BLaER1 treated with 17β-estradiol and CSF1 and Interleukin-3, amounts not matched to agents 10 nM and 100 nM (cell line): ENCODE measurements at regions not wholly inside any gene's neighbourhood (a gene's known extent, or its start where the extent isn't known, plus 50 kb on each side); places are given as distances from the start of the nearest gene placed in this dataset.

Experiments used
- H3K27ac ChIP-seq, 11 experiments: shearing (Covaris generic); formaldehyde crosslinking; 2 replicates each; pipeline ENCODE4 v1.8.1; 2022
- H3K27me3 ChIP-seq, 11 experiments: shearing (Covaris generic); formaldehyde crosslinking; 2 replicates each; pipeline ENCODE4 v1.8.1; 2022
- H3K36me3 ChIP-seq, 11 experiments: shearing (Covaris generic); formaldehyde crosslinking; 2 replicates each; pipeline ENCODE4 v1.8.1; 2022
- H3K4me1 ChIP-seq, 10 experiments: shearing (Covaris generic); formaldehyde crosslinking; 2 replicates each; pipeline ENCODE4 v1.8.1; 2022
- H3K4me2 ChIP-seq, 11 experiments: shearing (Covaris generic); formaldehyde crosslinking; 2 replicates each; pipeline ENCODE4 v1.8.1; 2022
- H3K4me3 ChIP-seq, 10 experiments: shearing (Covaris generic); formaldehyde crosslinking; 2 replicates each; pipeline ENCODE4 v1.8.1; 2022
- H3K9ac ChIP-seq, 11 experiments: shearing (Covaris generic); formaldehyde crosslinking; 2 replicates each; pipeline ENCODE4 v1.8.1; 2022
- H3K9me3 ChIP-seq, 11 experiments: shearing (Covaris generic); formaldehyde crosslinking; replicated peaks in 1 of 11; 2 replicates each; pipeline ENCODE4 v1.8.1; 2022
- H4K20me1 ChIP-seq, 11 experiments: shearing (Covaris generic); formaldehyde crosslinking; 2 replicates each; pipeline ENCODE4 v1.8.1; 2022
- Cebpa-rat ChIP-seq, 11 experiments: shearing (Covaris generic); IDR thresholded peaks; 2 replicates each; pipeline ENCODE4 v1.8.1; 2022

DNA sequence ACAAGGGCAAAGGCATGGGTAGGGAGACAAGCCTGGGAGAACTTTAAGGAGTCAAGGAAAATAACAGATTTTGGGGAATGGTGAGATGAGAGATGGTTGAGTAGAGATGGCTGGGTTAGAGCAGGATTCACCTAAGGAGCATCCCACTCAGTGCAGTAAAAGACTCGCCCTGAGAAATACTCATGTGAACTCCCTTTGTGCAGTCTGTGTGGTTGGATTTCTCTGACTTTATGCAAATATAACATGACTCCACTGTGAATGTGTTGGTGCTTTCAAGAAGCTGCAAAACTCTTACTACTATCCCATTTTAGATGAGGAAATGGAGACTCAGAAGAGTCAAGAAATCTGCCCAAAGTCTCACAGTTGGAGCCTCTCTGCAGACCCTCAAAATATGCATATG, 129.8 kb upstream of the LIMCH1 start:
- Histone ChIP-seq H3K27me3 (peaks cover 0 to 20% (median 0%) of the 10 kb centered on the region in 11 experiments; a peak in 4 of 22 replicates), H3K9ac (no peak overlapping the region), H3K27ac (no peak overlapping the region), H3K9me3 (no peaks in the 10 kb centered on the region), H3K36me3 (no peaks in the 10 kb centered on the region), H3K4me1 (peaks cover 0 to under 1% (median under 1%) of the 10 kb centered on the region in 10 experiments; a peak in 8 of 20 replicates), H3K4me3 (no peak overlapping the region), H3K4me2 (no peak overlapping the region), H4K20me1 (no peaks in the 10 kb centered on the region; a peak in 1 of 22 replicates)
- no peak for TF ChIP-seq Cebpa-rat (IDR thresholded peaks at IDR 0.05)

DNA sequence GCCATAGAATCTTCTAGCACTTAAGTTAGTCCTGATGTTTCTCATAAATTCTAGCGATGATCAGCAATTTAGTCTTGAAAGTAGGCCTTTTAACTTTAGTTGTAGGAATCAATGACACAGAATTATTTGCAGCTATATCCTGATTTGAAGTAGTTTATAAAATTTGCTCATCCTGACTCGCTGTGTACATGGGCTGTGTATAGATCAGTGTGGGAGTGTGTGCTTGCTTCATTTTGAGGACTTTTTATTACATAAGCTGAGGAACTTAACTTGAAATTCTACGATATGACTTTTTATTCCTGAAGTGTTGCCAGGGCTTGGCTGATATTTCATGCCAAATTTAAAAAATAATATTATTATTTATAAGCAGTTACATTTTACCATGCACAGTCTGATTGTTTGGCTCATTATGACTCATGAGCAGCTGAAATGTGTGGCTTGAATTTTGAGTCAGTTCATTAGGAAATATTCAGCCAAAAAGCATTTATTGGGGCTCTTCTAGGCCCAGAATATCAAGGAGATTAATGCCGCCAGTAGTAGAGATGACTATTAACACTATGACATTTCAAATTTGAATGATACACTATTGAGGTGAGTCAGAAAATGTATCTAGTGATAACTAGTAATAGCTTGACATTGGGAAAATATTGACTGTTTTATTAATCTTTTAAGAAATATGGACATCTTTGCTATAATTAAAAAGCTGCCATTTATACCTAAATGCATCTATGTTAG, 128.9 kb upstream of the LIMCH1 start:
- H3K4me1 ChIP-seq = peaks cover 6 to 10% (median 9%) of the 10 kb centered on the region in 10 experiments
- H4K20me1 ChIP-seq = no peaks in the 10 kb centered on the region; a peak in 1 of 22 replicates
- peaks cover 0 to 20% (median 0%) of the 10 kb centered on the region in 11 experiments; a peak in 4 of 22 replicates for H3K27me3 ChIP-seq
- no peak for TF ChIP-seq Cebpa-rat (IDR thresholded peaks at IDR 0.05)
- no peak overlapping the region for H3K4me2 ChIP-seq
- H3K9me3 ChIP-seq = no peaks in the 10 kb centered on the region
- H3K36me3 ChIP-seq = no peaks in the 10 kb centered on the region
- H3K27ac ChIP-seq = no peak overlapping the region
- H3K4me3 ChIP-seq = no peak overlapping the region
- H3K9ac ChIP-seq = no peak overlapping the region

GRCh38 chr4:41409594-41409895, 128.4 kb upstream of the LIMCH1 start:
- TF ChIP-seq Cebpa-rat (IDR thresholded peaks at IDR 0.05) = no peak
- H3K36me3 ChIP-seq = no peaks in the 10 kb centered on the region
- no peak overlapping the region for H3K27ac ChIP-seq
- no peaks in the 10 kb centered on the region; a peak in 1 of 22 replicates for H4K20me1 ChIP-seq
- no peak overlapping the region for H3K4me2 ChIP-seq
- H3K4me1 ChIP-seq = peaks cover 6 to 12% (median 10%) of the 10 kb centered on the region in 10 experiments
- peaks cover 0 to 23% (median 0%) of the 10 kb centered on the region in 11 experiments; a peak in 4 of 22 replicates for H3K27me3 ChIP-seq
- no peak overlapping the region for H3K9ac ChIP-seq
- H3K9me3 ChIP-seq = no peaks in the 10 kb centered on the region
- no peak overlapping the region for H3K4me3 ChIP-seq

DNA sequence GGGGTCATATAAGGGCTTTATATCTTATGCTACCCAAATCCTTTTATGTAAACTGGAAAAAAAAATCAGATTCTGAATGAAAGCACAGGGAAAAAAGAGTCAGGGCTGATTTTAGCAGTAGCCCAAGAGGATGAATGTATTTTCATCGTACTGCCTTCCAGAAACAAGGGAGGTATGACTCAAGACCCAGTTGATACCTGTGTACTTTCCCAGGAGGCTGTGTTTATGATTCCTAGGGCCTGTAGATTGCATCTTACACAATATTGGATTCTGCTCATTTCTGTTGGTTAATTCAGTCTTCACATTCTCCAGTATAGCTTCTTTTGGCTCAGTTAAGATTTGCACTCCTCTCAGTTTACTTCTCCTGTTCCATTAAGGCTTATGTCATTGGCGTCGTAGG, 127.9 kb upstream of the LIMCH1 start:
- Histone ChIP-seq H3K36me3 (no peaks in the 10 kb centered on the region), H3K4me3 (no peak overlapping the region), H3K4me1 (peaks cover 6 to 12% (median 10%) of the 10 kb centered on the region in 10 experiments), H3K9ac (no peak overlapping the region), H4K20me1 (no peaks in the 10 kb centered on the region; a peak in 1 of 22 replicates), H3K27me3 (peaks cover 0 to 25% (median 0%) of the 10 kb centered on the region in 11 experiments; a peak in 4 of 22 replicates), H3K4me2 (no peak overlapping the region; a peak in 1 of 22 replicates), H3K9me3 (no peaks in the 10 kb centered on the region), H3K27ac (no peak overlapping the region)
- no peak for TF ChIP-seq Cebpa-rat (IDR thresholded peaks at IDR 0.05)

GRCh38 chr4:41413670-41414411, 124.1 kb upstream of the LIMCH1 start:
- Histone ChIP-seq H3K27ac (no peak overlapping the region), H3K9me3 (no peaks in the 10 kb centered on the region), H3K4me2 (peak overlapping the region; percentile 3 to 57 (median 30); a peak in 17 of 22 replicates), H4K20me1 (no peaks in the 10 kb centered on the region; a peak in 1 of 22 replicates), H3K9ac (peak overlapping the region in 1 of 11 experiments; percentile 22; a peak in 1 of 22 replicates), H3K4me3 (no peak overlapping the region), H3K36me3 (no peaks in the 10 kb centered on the region), H3K4me1 (peaks cover 6 to 12% (median 10%) of the 10 kb centered on the region in 10 experiments), H3K27me3 (peaks cover 0 to 36% (median 0%) of the 10 kb centered on the region in 11 experiments; a peak in 4 of 22 replicates)
- no peak for TF ChIP-seq Cebpa-rat (IDR thresholded peaks at IDR 0.05)

GRCh38 chr4:41414412-41414779, 123.6 kb upstream of the LIMCH1 start:
- Histone ChIP-seq H3K9me3 (no peaks in the 10 kb centered on the region), H3K9ac (no peak overlapping the region), H3K36me3 (no peaks in the 10 kb centered on the region), H3K27ac (no peak overlapping the region), H3K4me3 (no peak overlapping the region), H3K4me1 (peaks cover 6 to 12% (median 10%) of the 10 kb centered on the region in 10 experiments), H3K4me2 (peak overlapping the region in 1 of 11 experiments; percentile 38; a peak in 2 of 22 replicates), H4K20me1 (no peaks in the 10 kb centered on the region; a peak in 1 of 22 replicates), H3K27me3 (peaks cover 0 to 36% (median 0%) of the 10 kb centered on the region in 11 experiments; a peak in 4 of 22 replicates)
- no peak for TF ChIP-seq Cebpa-rat (IDR thresholded peaks at IDR 0.05)

DNA sequence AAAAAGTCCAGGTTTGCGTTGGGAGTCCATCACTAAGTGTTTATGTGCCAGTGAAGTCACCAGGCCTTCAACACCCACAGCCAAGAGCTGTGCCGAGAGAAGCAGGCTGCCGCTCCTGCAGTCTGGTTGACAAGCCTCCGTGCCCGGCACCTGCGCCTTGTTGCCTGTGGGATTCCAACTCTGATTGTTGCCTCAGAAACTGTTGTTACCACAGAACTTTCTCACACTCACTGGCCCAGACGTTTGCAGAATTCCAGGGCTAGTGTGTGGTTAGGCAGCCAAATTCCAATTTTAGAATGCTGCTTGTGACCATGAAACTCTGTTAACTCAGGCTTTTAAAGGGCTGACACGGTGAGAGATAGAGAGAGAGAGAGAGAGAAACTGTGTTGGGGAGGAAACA, 119.5 kb upstream of the LIMCH1 start:
- TF ChIP-seq Cebpa-rat (IDR thresholded peaks at IDR 0.05) = no peak
- Histone ChIP-seq H3K27me3 (peaks cover 0 to 19% (median 0%) of the 10 kb centered on the region in 11 experiments; a peak in 2 of 22 replicates), H3K9me3 (no peaks in the 10 kb centered on the region), H3K36me3 (no peaks in the 10 kb centered on the region), H3K4me3 (no peak overlapping the region), H3K9ac (no peak overlapping the region), H3K27ac (no peak overlapping the region), H3K4me2 (no peak overlapping the region), H3K4me1 (peaks cover 6 to 15% (median 9%) of the 10 kb centered on the region in 10 experiments), H4K20me1 (no peaks in the 10 kb centered on the region)

- Histone ChIP-seq H3K27ac (no peak overlapping the region), H3K36me3 (no peaks in the 10 kb centered on the region)
Observed at GRCh38 chr4:41420541-41420940, 117.4 kb upstream of the LIMCH1 start.

GRCh38 chr4:41423117-41423516, 114.8 kb upstream of the LIMCH1 start:
- H3K4me2 ChIP-seq = no peak overlapping the region
- no peaks in the 10 kb centered on the region for H3K27me3 ChIP-seq
- H3K4me3 ChIP-seq = no peak overlapping the region
- no peaks in the 10 kb centered on the region for H3K36me3 ChIP-seq
- H3K9me3 ChIP-seq = no peaks in the 10 kb centered on the region
- H3K4me1 ChIP-seq = peaks cover 0 to 7% (median 3%) of the 10 kb centered on the region in 10 experiments; a peak in 4 of 20 replicates
- TF ChIP-seq Cebpa-rat (IDR thresholded peaks at IDR 0.05) = no peak
- no peak overlapping the region for H3K9ac ChIP-seq
- no peak overlapping the region for H3K27ac ChIP-seq
- H4K20me1 ChIP-seq = no peaks in the 10 kb centered on the region

More at GRCh38 chr4:41420541-41420940, 117.4 kb upstream of the LIMCH1 start:
- H3K4me1 ChIP-seq = peaks cover 0 to 7% (median 3%) of the 10 kb centered on the region in 10 experiments; a peak in 4 of 20 replicates
- H4K20me1 ChIP-seq = no peaks in the 10 kb centered on the region
- no peak for TF ChIP-seq Cebpa-rat (IDR thresholded peaks at IDR 0.05)
- H3K4me2 ChIP-seq = no peak overlapping the region
- no peak overlapping the region for H3K9ac ChIP-seq
- H3K9me3 ChIP-seq = no peaks in the 10 kb centered on the region
- H3K4me3 ChIP-seq = no peak overlapping the region
- H3K27me3 ChIP-seq = peaks cover 0 to 11% (median 0%) of the 10 kb centered on the region in 11 experiments; a peak in 2 of 22 replicates
